Liver (tissue), 3 donors: ENCODE measurements at regions not wholly inside any gene's neighbourhood (a gene's known extent, or its start where the extent isn't known, plus 50 kb on each side); places are given as distances from the start of the nearest gene placed in this dataset.

Experiments used
- EGR1 ChIP-seq, 2 donors: IDR thresholded peaks; 2 replicates each; pipeline ENCODE4 v1.6.1; 2016 to 2018; ENCODE audit warnings: antibody characterized with exemption in 2 of 2, low read depth in 2 of 2
- GABPA ChIP-seq, 2 donors: IDR thresholded peaks in 1 of 2; conservative IDR thresholded peaks in 1 of 2; 2 replicates each; pipeline ENCODE4 v1.6.1; 2016; ENCODE audit warnings: antibody characterized with exemption in 2 of 2, mild to moderate bottlenecking in 1 of 2, moderate library complexity in 1 of 2
- JUND ChIP-seq, 2 donors: IDR thresholded peaks; 2 replicates each; pipeline ENCODE4 v1.6.1; 2016; ENCODE audit warnings: antibody characterized with exemption in 2 of 2
- NR2F2 ChIP-seq: IDR thresholded peaks from 2 replicates; pipeline ENCODE4 v1.6.1; 2016; ENCODE audit warnings: antibody characterized with exemption
- RAD21 ChIP-seq, 2 donors: IDR thresholded peaks; 2 replicates each; pipeline ENCODE4 v1.6.1; 2016; ENCODE audit warnings: antibody characterized with exemption in 2 of 2, mild to moderate bottlenecking in 2 of 2
- TAF1 ChIP-seq: conservative IDR thresholded peaks from 2 replicates; pipeline ENCODE4 v1.6.1; 2016; ENCODE audit warnings: antibody characterized with exemption, mild to moderate bottlenecking
- TF ChIP-seq, protein P1 (sequence below): IDR thresholded peaks from 2 replicates; pipeline ENCODE4 v1.6.1; 2016; ENCODE audit warnings: antibody characterized with exemption
- TF ChIP-seq, protein P2 (sequence below): fragments of 150-350 bp; IDR thresholded peaks from 2 replicates; pipeline ENCODE4 v1.5.1; 2017; ENCODE audit warnings: improper control_type of control experiment, low read depth, low read length; ENCODE audit not compliant: missing input control
- TF ChIP-seq, protein P3 (sequence below): IDR thresholded peaks from 2 replicates; pipeline ENCODE4 v1.6.1; 2016; ENCODE audit warnings: antibody characterized with exemption
- TF ChIP-seq, protein P4 (sequence below): IDR thresholded peaks from 2 replicates; pipeline ENCODE4 v1.6.1; 2016; ENCODE audit warnings: antibody characterized with exemption
- TF ChIP-seq, protein P5 (sequence below): IDR thresholded peaks from 2 replicates; pipeline ENCODE4 v1.6.1; 2016; ENCODE audit warnings: antibody characterized with exemption, mild to moderate bottlenecking
- donor health status: healthy.
- donor health status: healthy.

DNA sequence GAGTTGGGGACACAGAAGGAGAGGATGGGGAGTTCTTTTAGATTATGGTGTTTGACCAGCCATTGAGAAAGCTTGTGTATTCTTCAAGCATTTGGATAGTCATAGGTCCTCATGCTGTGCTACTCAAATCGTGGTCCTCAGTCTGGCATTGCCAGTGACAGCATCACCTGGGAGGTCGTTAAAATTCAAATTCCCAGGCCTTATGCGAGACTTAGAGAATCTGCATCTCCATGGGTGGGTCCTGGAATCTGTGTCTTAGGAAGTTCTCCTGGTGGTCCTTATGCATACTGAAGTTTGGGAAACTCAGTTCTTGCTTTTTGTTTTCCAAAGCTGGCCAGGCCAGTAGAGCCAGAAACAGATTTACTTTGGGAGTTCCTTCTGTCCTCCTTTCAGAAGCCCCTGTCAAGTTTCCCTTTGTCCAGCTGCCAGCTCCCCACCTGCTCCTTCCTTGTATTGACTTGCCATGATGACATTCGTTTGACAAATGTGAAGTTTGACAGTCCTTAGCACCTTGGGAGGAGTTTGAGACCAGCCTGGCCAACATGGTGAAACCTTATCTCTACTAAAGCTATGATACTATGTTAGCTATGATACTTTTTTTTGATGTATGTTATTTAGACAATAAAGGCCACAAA lies 95.6 kb downstream of the PALM2AKAP2 start:
- TF ChIP-seq, protein P1, sequence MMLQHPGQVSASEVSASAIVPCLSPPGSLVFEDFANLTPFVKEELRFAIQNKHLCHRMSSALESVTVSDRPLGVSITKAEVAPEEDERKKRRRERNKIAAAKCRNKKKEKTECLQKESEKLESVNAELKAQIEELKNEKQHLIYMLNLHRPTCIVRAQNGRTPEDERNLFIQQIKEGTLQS, result no peak
- TF ChIP-seq, protein P2, sequence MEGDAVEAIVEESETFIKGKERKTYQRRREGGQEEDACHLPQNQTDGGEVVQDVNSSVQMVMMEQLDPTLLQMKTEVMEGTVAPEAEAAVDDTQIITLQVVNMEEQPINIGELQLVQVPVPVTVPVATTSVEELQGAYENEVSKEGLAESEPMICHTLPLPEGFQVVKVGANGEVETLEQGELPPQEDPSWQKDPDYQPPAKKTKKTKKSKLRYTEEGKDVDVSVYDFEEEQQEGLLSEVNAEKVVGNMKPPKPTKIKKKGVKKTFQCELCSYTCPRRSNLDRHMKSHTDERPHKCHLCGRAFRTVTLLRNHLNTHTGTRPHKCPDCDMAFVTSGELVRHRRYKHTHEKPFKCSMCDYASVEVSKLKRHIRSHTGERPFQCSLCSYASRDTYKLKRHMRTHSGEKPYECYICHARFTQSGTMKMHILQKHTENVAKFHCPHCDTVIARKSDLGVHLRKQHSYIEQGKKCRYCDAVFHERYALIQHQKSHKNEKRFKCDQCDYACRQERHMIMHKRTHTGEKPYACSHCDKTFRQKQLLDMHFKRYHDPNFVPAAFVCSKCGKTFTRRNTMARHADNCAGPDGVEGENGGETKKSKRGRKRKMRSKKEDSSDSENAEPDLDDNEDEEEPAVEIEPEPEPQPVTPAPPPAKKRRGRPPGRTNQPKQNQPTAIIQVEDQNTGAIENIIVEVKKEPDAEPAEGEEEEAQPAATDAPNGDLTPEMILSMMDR, result no peak
- TF ChIP-seq JUND (IDR thresholded peaks at IDR 0.05) (no peak), GABPA (IDR thresholded peaks at IDR 0.05 in 1 of 2, conservative IDR thresholded peaks at IDR 0.05 in 1 of 2) (no peak), RAD21 (IDR thresholded peaks at IDR 0.05) (no peak), NR2F2 (no peak), EGR1 (IDR thresholded peaks at IDR 0.05; ENCODE audit: low read depth in 2 of 2) (no peak), TAF1 (no peak)
- TF ChIP-seq, protein P3, sequence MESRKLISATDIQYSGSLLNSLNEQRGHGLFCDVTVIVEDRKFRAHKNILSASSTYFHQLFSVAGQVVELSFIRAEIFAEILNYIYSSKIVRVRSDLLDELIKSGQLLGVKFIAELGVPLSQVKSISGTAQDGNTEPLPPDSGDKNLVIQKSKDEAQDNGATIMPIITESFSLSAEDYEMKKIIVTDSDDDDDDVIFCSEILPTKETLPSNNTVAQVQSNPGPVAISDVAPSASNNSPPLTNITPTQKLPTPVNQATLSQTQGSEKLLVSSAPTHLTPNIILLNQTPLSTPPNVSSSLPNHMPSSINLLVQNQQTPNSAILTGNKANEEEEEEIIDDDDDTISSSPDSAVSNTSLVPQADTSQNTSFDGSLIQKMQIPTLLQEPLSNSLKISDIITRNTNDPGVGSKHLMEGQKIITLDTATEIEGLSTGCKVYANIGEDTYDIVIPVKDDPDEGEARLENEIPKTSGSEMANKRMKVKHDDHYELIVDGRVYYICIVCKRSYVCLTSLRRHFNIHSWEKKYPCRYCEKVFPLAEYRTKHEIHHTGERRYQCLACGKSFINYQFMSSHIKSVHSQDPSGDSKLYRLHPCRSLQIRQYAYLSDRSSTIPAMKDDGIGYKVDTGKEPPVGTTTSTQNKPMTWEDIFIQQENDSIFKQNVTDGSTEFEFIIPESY, result no peak
- TF ChIP-seq, protein P4, sequence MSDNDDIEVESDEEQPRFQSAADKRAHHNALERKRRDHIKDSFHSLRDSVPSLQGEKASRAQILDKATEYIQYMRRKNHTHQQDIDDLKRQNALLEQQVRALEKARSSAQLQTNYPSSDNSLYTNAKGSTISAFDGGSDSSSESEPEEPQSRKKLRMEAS, result no peak
- TF ChIP-seq, protein P5, sequence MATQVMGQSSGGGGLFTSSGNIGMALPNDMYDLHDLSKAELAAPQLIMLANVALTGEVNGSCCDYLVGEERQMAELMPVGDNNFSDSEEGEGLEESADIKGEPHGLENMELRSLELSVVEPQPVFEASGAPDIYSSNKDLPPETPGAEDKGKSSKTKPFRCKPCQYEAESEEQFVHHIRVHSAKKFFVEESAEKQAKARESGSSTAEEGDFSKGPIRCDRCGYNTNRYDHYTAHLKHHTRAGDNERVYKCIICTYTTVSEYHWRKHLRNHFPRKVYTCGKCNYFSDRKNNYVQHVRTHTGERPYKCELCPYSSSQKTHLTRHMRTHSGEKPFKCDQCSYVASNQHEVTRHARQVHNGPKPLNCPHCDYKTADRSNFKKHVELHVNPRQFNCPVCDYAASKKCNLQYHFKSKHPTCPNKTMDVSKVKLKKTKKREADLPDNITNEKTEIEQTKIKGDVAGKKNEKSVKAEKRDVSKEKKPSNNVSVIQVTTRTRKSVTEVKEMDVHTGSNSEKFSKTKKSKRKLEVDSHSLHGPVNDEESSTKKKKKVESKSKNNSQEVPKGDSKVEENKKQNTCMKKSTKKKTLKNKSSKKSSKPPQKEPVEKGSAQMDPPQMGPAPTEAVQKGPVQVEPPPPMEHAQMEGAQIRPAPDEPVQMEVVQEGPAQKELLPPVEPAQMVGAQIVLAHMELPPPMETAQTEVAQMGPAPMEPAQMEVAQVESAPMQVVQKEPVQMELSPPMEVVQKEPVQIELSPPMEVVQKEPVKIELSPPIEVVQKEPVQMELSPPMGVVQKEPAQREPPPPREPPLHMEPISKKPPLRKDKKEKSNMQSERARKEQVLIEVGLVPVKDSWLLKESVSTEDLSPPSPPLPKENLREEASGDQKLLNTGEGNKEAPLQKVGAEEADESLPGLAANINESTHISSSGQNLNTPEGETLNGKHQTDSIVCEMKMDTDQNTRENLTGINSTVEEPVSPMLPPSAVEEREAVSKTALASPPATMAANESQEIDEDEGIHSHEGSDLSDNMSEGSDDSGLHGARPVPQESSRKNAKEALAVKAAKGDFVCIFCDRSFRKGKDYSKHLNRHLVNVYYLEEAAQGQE, result no peak
